ENCODE measurements at regions not wholly inside any gene's neighbourhood (a gene's known extent, or its start where the extent isn't known, plus 50 kb on each side); places are given as distances from the start of the nearest gene placed in this dataset.

GRCh38 chr18:8479789-8480188 is 129.4 kb upstream of the RAB12 start:
- H3K4me2 ChIP-seq (ENCODE audit: low read depth, low read length) = no peak overlapping the region
- no peak overlapping the region for H3K4me3 ChIP-seq (ENCODE audit: insufficient read depth, low read depth, low read length)
- H3K9me1 ChIP-seq (ENCODE audit: insufficient read depth, low read length) = no peaks in the 10 kb centered on the region
- no peak overlapping the region for H4K8ac ChIP-seq (ENCODE audit: low read depth in 2 of 2, low read length in 2 of 2)
- H3K36me3 ChIP-seq (ENCODE audit: control insufficient read depth, insufficient read depth, low read length) = no peaks in the 10 kb centered on the region
- no peak overlapping the region for H4K91ac ChIP-seq (ENCODE audit: insufficient read depth, low read depth, low read length)
- ChIA-PET CTCF (interaction anchor here (0.7 to 1.3 kb wide), 4 partner anchors 14 to 1208 kb away, joined by 3 to 5 read pairs (median 4); no protein-coding TSS in a partner anchor), POLR2A (ENCODE audit: unreplicated experiment) (no interaction called here)
- H3K9ac ChIP-seq (ENCODE audit: low read depth, low read length) = no peak overlapping the region
- H4K20me1 ChIP-seq (ENCODE audit: insufficient read depth, low read length) = no peaks in the 10 kb centered on the region
- TF ChIP-seq CEBPB (IDR thresholded peaks at IDR 0.05; ENCODE audit: low read depth, low read length) = no peak
- TF ChIP-seq FOS (IDR thresholded peaks at IDR 0.05; ENCODE audit: low read depth, low read length) = no peak
- no peak for TF ChIP-seq NFE2L2 (IDR thresholded peaks at IDR 0.05; ENCODE audit: low read depth, low read length)
- no peak for TF ChIP-seq ELK1 (IDR thresholded peaks at IDR 0.05; ENCODE audit: borderline replicate concordance, low read depth, low read length)
- TF ChIP-seq RCOR1 (IDR thresholded peaks at IDR 0.05; ENCODE audit: insufficient replicate concordance, low read length) = no peak
- TF ChIP-seq USF2 (IDR thresholded peaks at IDR 0.05; ENCODE audit: low read depth, low read length) = no peak
- TF ChIP-seq CHD1 (IDR thresholded peaks at IDR 0.05; ENCODE audit: low read depth, low read length) = no peak
- no peak for TF ChIP-seq RFX5 (IDR thresholded peaks at IDR 0.05; ENCODE audit: low read depth, low read length)
- no peak for TF ChIP-seq POLR2A (IDR thresholded peaks at IDR 0.05; ENCODE audit: low read depth, low read length)
- TF ChIP-seq BHLHE40 (IDR thresholded peaks at IDR 0.05; ENCODE audit: low read depth, low read length) = no peak
- no peak for TF ChIP-seq RAD21 (IDR thresholded peaks at IDR 0.05; ENCODE audit: low read length)
- no peak for TF ChIP-seq MAFK (IDR thresholded peaks at IDR 0.05; ENCODE audit: low read depth, low read length)
- TF ChIP-seq MXI1 (IDR thresholded peaks at IDR 0.05; ENCODE audit: borderline replicate concordance, low read depth, low read length) = no peak
- TF ChIP-seq CTCF (conservative IDR thresholded peaks at IDR 0.05; ENCODE audit: low read depth, low read length) = no peak
- TF ChIP-seq SMC3 (IDR thresholded peaks at IDR 0.05; ENCODE audit: low read depth, low read length) = no peak
- TF ChIP-seq MAZ (IDR thresholded peaks at IDR 0.05; ENCODE audit: borderline replicate concordance, low read depth, low read length) = no peak
- H3K27ac ChIP-seq (ENCODE audit: insufficient read depth, low read length) = no peak overlapping the region
- no peak overlapping the region for H2AFZ ChIP-seq (replicated peaks; ENCODE audit: low read length, poor library complexity)
- no peak overlapping the region for H3K4ac ChIP-seq (ENCODE audit: low read depth, low read length)
- H3K79me1 ChIP-seq (ENCODE audit: low read depth in 1 of 2, low read length in 2 of 2) = no peaks in the 10 kb centered on the region
- no peak overlapping the region for H2BK120ac ChIP-seq (ENCODE audit: low read depth, low read length)
- H3K14ac ChIP-seq (replicated peaks; ENCODE audit: low read depth, low read length) = no peak overlapping the region
- H2BK15ac ChIP-seq (ENCODE audit: low read depth, low read length) = no peak overlapping the region
- no peak overlapping the region for H2AK9ac ChIP-seq (replicated peaks; ENCODE audit: low read depth, low read length, poor library complexity)
- H2AK5ac ChIP-seq (ENCODE audit: low read depth, low read length) = no peak overlapping the region
- no peak for DNase-seq
- no peak overlapping the region for H3K56ac ChIP-seq (ENCODE audit: extremely low read depth, insufficient read depth, low read length)
- H3K27me3 ChIP-seq (ENCODE audit: control insufficient read depth, insufficient read depth, low read length) = peaks cover 22% of the 10 kb centered on the region
- no peak for ATAC-seq (ENCODE audit: low read depth)
- H3K18ac ChIP-seq (ENCODE audit: low read depth, low read length) = no peak overlapping the region
- H3K23ac ChIP-seq (ENCODE audit: low read depth, low read length) = no peak overlapping the region
- no peaks in the 10 kb centered on the region for H3K9me3 ChIP-seq (ENCODE audit: control insufficient read depth, insufficient read depth, low read length)
- no TSS peak for BruUV-seq (replicated peaks)
- H3K4me1 ChIP-seq (ENCODE audit: control insufficient read depth, insufficient read depth, low read length) = no peaks in the 10 kb centered on the region
- 87% methylated on average over 3 of the region's 15 CpGs; no CpG with 5 or more reads in 1 of the 2 experiments for WGBS, 2 experiments (ENCODE audit: extremely low coverage in 2 of 2, insufficient read length in 1 of 2)
- no peak overlapping the region for H2BK5ac ChIP-seq (ENCODE audit: low read depth, low read length, poor library complexity, severe bottlenecking)
- dilution Hi-C loops (cut with HindIII; ENCODE audit: low sequenced_read_pairs, unreplicated experiment) = no loop called here
- in situ Hi-C loops (cut with MboI; ENCODE audit: low sequenced_read_pairs) = loop anchor here (10.0 kb wide), 1 partner anchor 1255 kb away; no protein-coding TSS in a partner anchor
- no peak overlapping the region for H4K5ac ChIP-seq (ENCODE audit: low read depth, low read length)
- H2BK20ac ChIP-seq (ENCODE audit: low read depth, low read length) = no peak overlapping the region
- intact Hi-C loops (cut with micrococcal nuclease) = loop anchor here (1.0 to 5.0 kb wide), 6 partner anchors 397 to 1207 kb away; partner anchors contain the start of gene PTPRM
